Suprapubic skin (tissue), 4 donors: ENCODE measurements at regions not wholly inside any gene's neighbourhood (a gene's known extent, or its start where the extent isn't known, plus 50 kb on each side); places are given as distances from the start of the nearest gene placed in this dataset.

Experiments used
- DNase-seq, 2 donors: peaks; one replicate each; pipeline ENCODE4 v3.0.0-alpha.2; 2019; ENCODE audit warnings: low spot score in 2 of 2
- H3K27ac ChIP-seq: fragments of 200-600 bp; sonication (generic); one replicate; pipeline ENCODE4 v1.5.1; 2019
- H3K27me3 ChIP-seq: fragments of 200-600 bp; sonication (generic); one replicate; pipeline ENCODE4 v1.5.1; 2019
- H3K36me3 ChIP-seq: fragments of 200-600 bp; sonication (generic); one replicate; pipeline ENCODE4 v1.5.1; 2019
- H3K4me1 ChIP-seq: fragments of 200-600 bp; sonication (generic); one replicate; pipeline ENCODE4 v1.5.1; 2019
- H3K4me3 ChIP-seq: fragments of 200-600 bp; sonication (generic); one replicate; pipeline ENCODE4 v1.5.1; 2019; ENCODE audit warnings: mild to moderate bottlenecking
- H3K9me3 ChIP-seq: fragments of 200-600 bp; sonication (generic); one replicate; pipeline ENCODE4 v1.5.1; 2019
- CTCF ChIP-seq, 2 donors: fragments of 200-600 bp in 1 of 2; fragments of 450-650 bp in 1 of 2; sonication (generic) in 1 of 2; IDR thresholded peaks; one replicate each; pipeline ENCODE4 v1.5.1; 2016 to 2019; ENCODE audit warnings: antibody characterized with exemption in 2 of 2, mild to moderate bottlenecking in 1 of 2, moderate library complexity in 1 of 2
- EP300 ChIP-seq: sonication (generic); formaldehyde crosslinking; IDR thresholded peaks from one replicate; pipeline ENCODE4 v1.6.1; 2017; ENCODE audit warnings: antibody characterized with exemption
- POLR2A ChIP-seq, 2 donors: fragments of 450-650 bp; IDR thresholded peaks; one replicate each; pipeline ENCODE4 v1.6.1; 2017; ENCODE audit warnings: antibody characterized with exemption in 2 of 2, mild to moderate bottlenecking in 2 of 2, moderate library complexity in 2 of 2
- POLR2AphosphoS5 ChIP-seq, 3 donors: sonication (generic); formaldehyde crosslinking; IDR thresholded peaks; one replicate each; pipeline ENCODE4 v1.6.1; 2017; ENCODE audit warnings: antibody characterized with exemption in 3 of 3
- WGBS: methylation state at CpG from one replicate; pipeline ENCODE4 v1.1.5; 2018; 5-methylcytosine and 5-hydroxymethylcytosine counted together

GRCh38 chr6:14276667-14277404 lies 159.3 kb downstream of the CD83 start:
- Histone ChIP-seq H3K36me3 (no peaks in the 10 kb centered on the region), H3K9me3 (no peaks in the 10 kb centered on the region), H3K27me3 (no peaks in the 10 kb centered on the region), H3K4me1 (peaks cover 36% of the 10 kb centered on the region), H3K4me3 (no peak overlapping the region), H3K27ac (peak overlapping the region; percentile 24)
- TF ChIP-seq CTCF (IDR thresholded peaks at IDR 0.05) (no peak), POLR2AphosphoS5 (IDR thresholded peaks at IDR 0.05) (no peak)
- 66% methylated on average over 4 of the region's 4 CpGs for WGBS
- DNase-seq = no peak

- Histone ChIP-seq H3K27me3 (no peaks in the 10 kb centered on the region), H3K36me3 (no peaks in the 10 kb centered on the region), H3K4me3 (no peak overlapping the region), H3K9me3 (no peaks in the 10 kb centered on the region), H3K27ac (no peak overlapping the region), H3K4me1 (peaks cover 33% of the 10 kb centered on the region)
- DNase-seq = no peak
- no peak for TF ChIP-seq EP300
- no peak for TF ChIP-seq POLR2AphosphoS5 (IDR thresholded peaks at IDR 0.05)
- no peak for TF ChIP-seq POLR2A (IDR thresholded peaks at IDR 0.05)
- no peak for TF ChIP-seq CTCF (IDR thresholded peaks at IDR 0.05)
- 100% methylated on average over 2 of the region's 2 CpGs for WGBS
Observed at GRCh38 chr6:14277405-14277930, 159.9 kb downstream of the CD83 start.

- Histone ChIP-seq H3K27me3 (no peaks in the 10 kb centered on the region), H3K27ac (no peak overlapping the region), H3K36me3 (no peaks in the 10 kb centered on the region), H3K4me1 (peaks cover 33% of the 10 kb centered on the region), H3K4me3 (no peak overlapping the region), H3K9me3 (no peaks in the 10 kb centered on the region)
- 91% methylated on average over 5 of the region's 5 CpGs for WGBS
- TF ChIP-seq EP300 (no peak), POLR2AphosphoS5 (IDR thresholded peaks at IDR 0.05) (no peak), CTCF (IDR thresholded peaks at IDR 0.05) (no peak), POLR2A (IDR thresholded peaks at IDR 0.05) (no peak)
- DNase-seq = no peak
Observed at GRCh38 chr6:14278006-14278405, 160.4 kb downstream of the CD83 start.

GRCh38 chr6:14278446-14278845 lies 160.9 kb downstream of the CD83 start:
- no peaks in the 10 kb centered on the region for H3K9me3 ChIP-seq
- no peaks in the 10 kb centered on the region for H3K27me3 ChIP-seq
- DNase-seq = no peak
- H3K27ac ChIP-seq = no peak overlapping the region
- no peak overlapping the region for H3K4me3 ChIP-seq
- H3K36me3 ChIP-seq = no peaks in the 10 kb centered on the region
- H3K4me1 ChIP-seq = peaks cover 33% of the 10 kb centered on the region
- TF ChIP-seq POLR2AphosphoS5 (IDR thresholded peaks at IDR 0.05) (no peak), EP300 (no peak)
- WGBS = 88% methylated on average over 6 of the region's 6 CpGs

GRCh38 chr6:14280006-14280510 lies 162.5 kb downstream of the CD83 start:
- WGBS = 97% methylated on average over 4 of the region's 4 CpGs
- Histone ChIP-seq H3K27me3 (no peaks in the 10 kb centered on the region), H3K4me3 (no peak overlapping the region), H3K4me1 (peaks cover 18% of the 10 kb centered on the region), H3K27ac (no peak overlapping the region), H3K36me3 (no peaks in the 10 kb centered on the region), H3K9me3 (no peaks in the 10 kb centered on the region)
- no peak for TF ChIP-seq POLR2AphosphoS5 (IDR thresholded peaks at IDR 0.05)
- no peak for TF ChIP-seq POLR2A (IDR thresholded peaks at IDR 0.05)
- no peak for TF ChIP-seq EP300
- TF ChIP-seq CTCF (IDR thresholded peaks at IDR 0.05) = no peak
- no peak for DNase-seq
